Right ventricle myocardium inferior (tissue), 1 donor: ENCODE measurements at regions not wholly inside any gene's neighbourhood (a gene's known extent, or its start where the extent isn't known, plus 50 kb on each side); places are given as distances from the start of the nearest gene placed in this dataset.

Source experiments
- ATAC-seq: fragments of 200-7000 bp; cut with Tn5 transposase; one replicate; pipeline ENCODE4 v1.9.1; 2020; ENCODE audit warnings: mild to moderate bottlenecking, moderate library complexity
- DNase-seq: peaks from one replicate; pipeline ENCODE4 v3.0.0; 2021; ENCODE audit errors: missing footprints
- intact Hi-C: fragments of 100-400 bp; cut with DNase I; formaldehyde crosslinking; loops from one replicate; pipeline ENCODE4 v1.11.0; 2022
- donor health status: DM: no; HTN: yes; CAD: no; lungs with severe emphysema.

- no peak for ATAC-seq
- no peak for DNase-seq
- intact Hi-C loops = no loop called here
These were observed 291.0 kb upstream of the DOK6 start for GRCh38 chr18:69109686-69110085.

GRCh38 chr18:69120833-69121232, 279.9 kb upstream of the DOK6 start:
- intact Hi-C loops = no loop called here
- ATAC-seq = no peak
- DNase-seq = no peak

- ATAC-seq (no peak), DNase-seq (no peak)
- intact Hi-C loops = no loop called here
These were observed 277.3 kb upstream of the DOK6 start for GRCh38 chr18:69123421-69123820.

DNA sequence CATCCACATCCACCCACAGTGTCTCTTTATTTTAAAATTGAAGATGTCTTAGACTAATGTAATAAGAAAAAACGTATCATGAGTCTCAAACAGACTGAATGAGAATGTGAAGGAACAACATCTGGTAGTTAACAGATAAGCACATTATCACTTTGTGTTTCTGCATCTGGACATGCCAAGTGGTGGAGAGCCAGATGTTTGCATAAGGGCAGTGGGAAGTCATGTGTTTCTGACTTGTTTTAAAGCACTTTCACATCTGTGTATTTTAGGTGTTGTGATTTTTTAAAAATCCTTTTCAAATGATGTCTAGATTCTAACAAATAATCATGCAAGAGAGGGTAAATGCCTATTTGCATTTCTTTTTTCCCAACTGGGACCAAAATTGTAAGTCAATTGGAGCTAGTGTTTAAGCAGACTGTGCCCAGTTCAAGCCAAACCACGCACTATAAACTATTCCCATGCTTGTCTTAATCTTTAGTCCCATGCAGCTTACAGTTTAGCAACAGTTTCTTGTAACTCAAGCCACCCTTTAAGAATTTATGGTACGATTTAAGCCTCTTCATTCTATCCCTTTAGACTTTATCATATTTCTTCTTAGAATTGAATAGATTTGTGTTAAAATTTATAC, 272.7 kb upstream of the DOK6 start:
- DNase-seq (no peak), ATAC-seq (peak; percentile 54)
- intact Hi-C loops = no loop called here

DNA sequence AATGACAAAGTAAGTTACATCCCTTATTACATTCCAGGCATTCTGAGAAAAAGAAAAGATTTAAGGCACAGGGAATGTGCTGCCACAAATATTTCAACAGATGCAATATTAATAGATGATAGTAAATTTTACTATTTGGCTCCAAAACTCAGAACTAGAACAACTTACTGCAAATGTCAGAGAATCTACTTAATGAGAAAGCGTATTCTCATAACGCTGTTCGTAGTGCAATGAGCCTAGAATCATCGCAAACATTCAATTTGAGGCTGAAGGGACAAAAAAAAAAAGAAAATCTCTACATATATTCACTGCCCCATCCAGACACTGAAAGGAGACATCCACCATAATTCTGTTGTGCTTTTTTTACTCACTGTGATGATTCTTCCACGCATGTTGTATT, 272.1 kb upstream of the DOK6 start:
- ATAC-seq = no peak
- no peak for DNase-seq
- intact Hi-C loops = no loop called here

GRCh38 chr18:69128978-69129377, 271.7 kb upstream of the DOK6 start:
- DNase-seq = no peak
- intact Hi-C loops = no loop called here
- ATAC-seq = no peak

DNA sequence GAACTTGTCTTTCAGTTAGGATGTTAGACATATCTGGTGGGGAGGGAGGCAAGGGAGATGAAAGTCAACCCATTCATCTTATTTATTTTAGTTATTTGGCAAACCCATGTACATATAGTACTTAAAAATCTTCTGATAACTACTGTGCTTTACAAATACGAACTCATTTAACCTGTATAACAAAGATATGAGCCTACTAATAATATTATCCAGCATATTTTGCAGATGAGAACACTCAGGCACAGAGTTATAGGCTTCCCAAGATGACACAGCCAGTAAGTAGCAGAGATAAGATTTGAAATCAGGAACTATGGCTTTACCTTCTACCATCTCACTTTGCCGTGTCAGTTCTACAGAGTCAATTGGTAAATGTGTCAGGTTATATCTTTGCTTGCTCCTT, 262.6 kb upstream of the DOK6 start:
- DNase-seq = no peak
- intact Hi-C loops = no loop called here
- ATAC-seq = no peak

DNA sequence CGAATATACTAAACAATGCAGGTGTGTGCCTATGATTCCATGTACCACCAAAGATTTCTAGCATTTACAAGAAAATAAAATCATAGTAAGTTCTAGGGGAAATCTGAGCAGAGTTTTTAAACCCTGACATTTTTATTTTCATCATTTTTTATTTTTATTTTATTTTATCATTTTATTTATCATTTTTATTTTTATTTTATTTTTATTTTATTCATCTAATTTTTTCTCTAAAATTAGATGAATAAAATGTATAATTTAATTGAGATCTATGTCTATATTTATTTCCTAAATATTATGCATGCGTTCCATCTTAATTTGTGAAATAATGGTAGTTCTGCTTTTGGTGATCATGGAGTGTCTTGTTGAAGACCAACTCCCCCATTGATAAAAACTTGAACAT, 257.6 kb upstream of the DOK6 start:
- intact Hi-C loops = loop anchor here (5.0 kb wide), 1 partner anchor 89 kb away; no protein-coding TSS in a partner anchor
- ATAC-seq (no peak), DNase-seq (no peak)

GRCh38 chr18:69152436-69152835, 248.3 kb upstream of the DOK6 start:
- ATAC-seq (no peak), DNase-seq (no peak)
- intact Hi-C loops = no loop called here

DNA sequence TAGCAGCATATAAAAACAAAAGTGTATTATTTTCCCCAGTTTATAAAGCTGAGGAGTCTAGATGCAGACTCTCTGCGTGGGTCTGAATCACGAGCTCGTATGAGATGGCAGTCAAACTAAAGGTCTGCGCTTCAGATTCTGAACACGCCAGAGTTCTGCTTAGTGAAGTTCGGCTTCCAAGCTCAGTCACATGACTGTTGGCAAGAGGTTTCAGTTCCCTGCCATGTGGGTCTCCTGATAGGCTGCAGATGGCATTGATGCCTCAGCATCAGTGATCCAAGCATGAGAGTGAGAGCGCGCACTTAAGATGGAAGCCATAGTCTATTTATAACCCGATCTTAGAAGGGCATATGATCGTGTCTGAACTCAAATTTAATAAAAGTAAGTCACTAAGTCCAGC, 242.8 kb upstream of the DOK6 start:
- ATAC-seq = no peak
- intact Hi-C loops = no loop called here
- DNase-seq = no peak

DNA sequence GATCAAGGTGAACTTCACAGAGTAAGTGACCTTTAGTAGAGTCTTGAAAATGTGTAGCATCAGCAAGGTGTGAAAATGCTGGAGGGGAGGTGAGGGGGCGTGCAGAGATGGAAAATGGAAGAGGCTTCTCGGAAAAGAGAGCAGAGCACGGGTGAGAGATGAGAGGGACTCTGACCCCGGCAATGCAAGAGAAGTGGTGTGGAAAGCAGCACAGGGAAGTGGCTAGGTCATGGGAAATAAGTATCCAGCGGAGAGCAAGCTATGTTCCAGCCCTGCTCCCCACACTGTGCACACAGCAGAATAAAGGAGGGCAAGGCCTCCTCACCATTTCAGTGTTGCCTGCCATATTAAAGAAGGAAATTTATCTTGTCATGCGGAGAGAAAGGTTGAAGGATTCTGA, 241.7 kb upstream of the DOK6 start:
- ATAC-seq (no peak), DNase-seq (no peak)
- intact Hi-C loops = no loop called here

- ATAC-seq (peak; percentile 63), DNase-seq (no peak)
- intact Hi-C loops = loop anchor here (5.0 kb wide), 1 partner anchor 241 kb away; the partner anchor contains the start of gene DOK6
These were observed 239.2 kb upstream of the DOK6 start for GRCh38 chr18:69161383-69162028.

- ATAC-seq (no peak), DNase-seq (no peak)
- intact Hi-C loops = loop anchor here (5.0 kb wide), 1 partner anchor 240 kb away; the partner anchor contains the start of gene DOK6
These were observed 238.0 kb upstream of the DOK6 start for GRCh38 chr18:69162649-69163048.

GRCh38 chr18:69172046-69172445, 228.6 kb upstream of the DOK6 start:
- intact Hi-C loops = no loop called here
- ATAC-seq (no peak), DNase-seq (no peak)

DNA sequence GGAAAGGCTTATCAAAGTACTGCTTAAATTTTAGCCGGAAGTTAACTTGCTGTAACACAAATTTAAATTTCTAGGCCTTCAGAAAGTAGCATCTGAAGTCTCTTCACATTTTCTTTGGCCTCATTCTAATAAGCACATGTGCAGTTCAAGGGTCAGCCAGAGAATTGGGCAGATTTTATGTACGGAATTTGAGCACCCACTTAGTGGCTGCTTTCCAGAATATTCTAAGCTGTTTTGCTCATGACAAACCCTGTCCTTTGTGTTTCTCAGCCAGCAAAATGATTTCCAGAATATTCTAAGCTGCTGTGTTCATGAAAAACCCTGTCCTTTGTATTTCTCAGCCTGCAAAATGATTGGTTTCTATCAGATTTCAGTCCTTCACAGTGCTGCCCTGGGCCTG, 225.0 kb upstream of the DOK6 start:
- DNase-seq (no peak), ATAC-seq (no peak)
- intact Hi-C loops = no loop called here

GRCh38 chr18:69176741-69177140, 223.9 kb upstream of the DOK6 start:
- no peak for ATAC-seq
- intact Hi-C loops = no loop called here
- DNase-seq = no peak

DNA sequence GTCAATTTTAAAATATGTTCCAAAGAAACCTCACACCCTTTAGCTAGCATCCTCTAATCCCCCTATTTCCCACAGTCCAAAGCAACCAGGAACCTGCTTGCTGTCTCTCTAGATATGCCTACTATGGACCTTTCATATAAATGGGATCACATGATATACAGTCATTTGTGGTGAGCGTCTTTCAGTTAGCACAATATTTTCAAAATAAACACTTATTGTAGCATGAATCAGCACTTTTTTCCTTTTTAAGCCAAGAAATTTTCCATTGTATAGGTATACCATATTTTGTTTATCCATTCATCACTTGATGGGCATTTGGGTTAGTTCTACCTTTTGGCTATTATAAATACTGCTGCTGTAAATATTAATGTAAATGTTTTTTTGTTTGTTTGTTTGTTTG, 223.0 kb upstream of the DOK6 start:
- DNase-seq = no peak
- intact Hi-C loops = no loop called here
- ATAC-seq = no peak

- DNase-seq (no peak), ATAC-seq (no peak)
- intact Hi-C loops = no loop called here
These were observed 214.5 kb upstream of the DOK6 start for GRCh38 chr18:69186162-69186561.

- intact Hi-C loops = no loop called here
- ATAC-seq (no peak), DNase-seq (no peak)
These were observed 204.4 kb upstream of the DOK6 start for GRCh38 chr18:69196336-69196735.

GRCh38 chr18:69205925-69206324, 194.8 kb upstream of the DOK6 start:
- ATAC-seq (no peak), DNase-seq (no peak)
- intact Hi-C loops = no loop called here

- no peak for ATAC-seq
- intact Hi-C loops = no loop called here
These were observed 192.1 kb upstream of the DOK6 start for GRCh38 chr18:69208545-69208944.

More at GRCh38 chr18:69208545-69208944, 192.1 kb upstream of the DOK6 start:
- no peak for DNase-seq
